ENCODE measurements at regions not wholly inside any gene's neighbourhood (a gene's known extent, or its start where the extent isn't known, plus 50 kb on each side); places are given as distances from the start of the nearest gene placed in this dataset.
"Not testable (repeated sequence)": the region's sequence is repeated elsewhere in the genome, so short reads cannot be mapped to it uniquely, and the experiment has no call there.

DNA sequence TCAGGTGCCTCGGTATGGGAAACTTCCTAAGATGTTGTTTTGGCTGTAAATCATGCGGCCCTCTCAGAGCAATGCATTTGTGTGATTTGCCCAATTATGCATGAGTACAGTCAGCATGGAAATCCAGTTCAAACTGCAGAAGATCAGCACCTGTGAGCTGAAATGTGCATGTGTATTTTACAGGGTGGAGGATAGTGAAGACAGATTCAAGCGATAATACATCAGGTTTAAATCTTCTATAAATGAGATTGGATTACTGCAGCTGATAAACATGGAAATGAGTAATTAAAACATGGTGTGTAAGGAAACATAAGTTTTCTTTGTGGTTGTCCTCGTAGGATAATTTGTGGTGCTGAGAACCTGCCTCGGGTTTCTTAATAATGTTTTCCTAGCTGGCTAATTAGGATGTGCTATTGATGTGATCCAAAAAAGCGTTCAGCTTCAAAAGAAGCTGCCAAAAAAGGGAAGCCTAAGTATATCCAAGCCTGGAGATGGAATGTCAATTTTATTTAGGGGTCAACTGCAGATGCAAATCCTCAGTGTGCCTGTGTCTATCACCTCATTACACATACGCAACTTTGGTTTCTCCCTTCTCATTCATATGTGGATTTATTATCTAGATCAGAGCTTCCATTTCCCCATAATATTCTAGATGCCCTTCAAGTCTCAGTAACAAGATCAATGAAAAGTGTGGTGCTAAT lies 117.1 kb upstream of the CCDC28A start:
- DNase-seq (ENCODE audit: low read depth in 2 of 2) = no peak

DNA sequence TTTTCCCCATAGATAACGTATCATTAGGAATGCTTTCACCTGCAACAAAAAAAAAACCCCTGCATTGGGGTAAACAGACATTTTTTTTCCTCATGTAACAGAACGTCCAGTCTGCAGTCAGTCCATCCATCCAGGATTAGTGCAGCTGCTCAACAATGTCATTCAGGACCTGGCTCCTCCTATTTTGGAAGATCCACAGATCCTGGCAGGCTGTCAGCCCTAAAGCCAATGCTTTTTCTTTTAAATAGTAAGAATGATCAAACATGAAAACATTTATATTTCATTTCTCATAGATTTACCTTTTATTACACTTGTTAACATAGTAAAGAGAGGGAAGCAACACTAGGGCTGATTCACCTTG lies 116.5 kb upstream of the CCDC28A start:
- no peak for DNase-seq (ENCODE audit: low read depth in 2 of 2)

DNA sequence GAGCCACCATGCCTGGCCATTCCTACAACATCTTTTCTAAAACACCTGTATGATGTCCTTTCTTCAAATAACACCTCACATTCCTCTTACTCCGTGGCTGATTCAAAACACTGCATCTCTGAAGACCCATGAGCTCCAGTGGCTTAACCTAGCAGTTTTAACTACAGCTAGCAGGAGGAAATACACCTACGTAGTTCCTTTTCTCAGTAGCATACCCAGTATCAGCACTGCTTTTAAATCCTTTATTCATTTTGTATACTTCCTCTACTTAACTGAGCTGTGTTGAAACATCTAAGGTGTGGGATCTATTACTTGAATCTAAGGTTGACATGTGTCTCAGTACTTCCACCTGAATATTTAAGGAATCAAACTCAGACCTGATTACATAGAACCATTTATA lies 113.6 kb upstream of the CCDC28A start:
- DNase-seq (ENCODE audit: low read depth in 2 of 2) = no peak

DNA sequence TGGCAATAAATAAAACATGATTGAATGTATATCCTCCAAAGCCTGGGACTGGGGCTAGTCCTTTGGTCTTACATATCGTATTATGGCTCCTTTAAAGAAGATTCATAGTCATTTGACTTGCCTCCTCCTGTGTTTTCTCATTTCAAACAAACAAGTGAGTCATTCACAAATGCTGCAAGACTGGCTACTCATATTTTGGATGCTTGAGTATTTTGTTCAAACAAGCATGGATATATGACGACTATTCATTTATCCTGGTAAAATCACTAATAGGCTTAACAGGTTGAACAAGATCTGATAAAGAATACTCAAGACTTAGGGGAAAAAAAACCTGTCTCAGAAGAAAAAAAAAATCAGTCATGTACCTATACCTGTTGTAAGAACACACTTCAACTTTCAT lies 111.1 kb upstream of the CCDC28A start:
- no peak for DNase-seq (ENCODE audit: low read depth in 2 of 2)

DNA sequence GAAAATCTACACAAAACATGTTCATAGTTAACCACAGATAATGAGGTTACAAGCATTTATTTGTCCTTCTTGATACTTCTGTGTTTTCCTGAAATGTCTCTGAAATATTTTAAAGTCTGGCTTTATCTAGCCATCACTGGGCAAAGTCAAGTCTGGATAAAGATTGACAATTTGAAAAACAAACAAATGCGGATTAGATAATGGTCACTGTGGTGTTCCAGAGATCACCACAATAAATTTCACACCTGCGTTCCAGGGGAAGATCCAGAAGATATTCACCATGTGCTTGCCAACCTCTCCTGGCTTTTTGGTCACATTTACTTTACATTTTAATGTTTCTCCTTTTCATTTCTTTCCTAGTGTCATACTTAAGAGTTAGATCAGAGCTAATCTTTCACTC lies 109.7 kb upstream of the CCDC28A start:
- no peak for DNase-seq (ENCODE audit: low read depth in 2 of 2)

DNA sequence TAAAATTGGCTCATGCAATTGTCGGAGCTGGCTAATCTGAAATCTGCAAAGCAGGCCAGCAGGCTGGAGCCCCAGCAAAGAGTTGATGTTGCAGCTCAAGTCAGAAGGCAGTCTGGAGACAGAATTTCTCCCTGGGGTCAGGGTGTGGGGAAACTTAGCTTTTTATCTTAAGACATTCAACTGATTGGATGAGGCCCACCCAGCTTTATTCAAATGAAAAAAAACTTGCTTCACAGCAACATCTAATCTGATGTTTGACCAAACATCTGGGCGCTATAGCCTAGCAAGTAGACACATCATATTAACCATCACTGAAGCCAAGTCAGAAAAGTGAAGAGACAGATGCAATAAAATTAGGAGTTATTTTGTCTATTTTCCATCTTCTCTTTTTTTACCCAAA lies 108.8 kb upstream of the CCDC28A start:
- DNase-seq (ENCODE audit: low read depth in 2 of 2) = no peak

DNA sequence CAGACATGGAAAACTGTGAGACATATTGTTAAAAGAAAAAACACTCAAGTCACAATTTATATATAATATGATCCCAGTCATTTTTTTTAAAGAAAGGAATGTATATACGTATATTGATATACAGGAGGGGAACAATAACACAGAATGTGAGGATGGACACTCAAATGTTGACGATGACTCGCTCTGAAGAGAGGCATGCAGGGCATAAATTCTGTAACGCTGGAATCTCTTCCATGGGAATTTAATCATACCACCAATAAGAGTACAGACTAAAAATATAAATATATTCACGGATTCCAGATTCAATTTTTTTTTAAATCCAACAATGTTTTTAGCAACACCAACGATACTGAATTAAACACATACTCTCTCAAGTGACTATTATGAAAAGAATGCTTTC lies 106.9 kb upstream of the CCDC28A start:
- no peak for DNase-seq (ENCODE audit: low read depth in 2 of 2)

DNA sequence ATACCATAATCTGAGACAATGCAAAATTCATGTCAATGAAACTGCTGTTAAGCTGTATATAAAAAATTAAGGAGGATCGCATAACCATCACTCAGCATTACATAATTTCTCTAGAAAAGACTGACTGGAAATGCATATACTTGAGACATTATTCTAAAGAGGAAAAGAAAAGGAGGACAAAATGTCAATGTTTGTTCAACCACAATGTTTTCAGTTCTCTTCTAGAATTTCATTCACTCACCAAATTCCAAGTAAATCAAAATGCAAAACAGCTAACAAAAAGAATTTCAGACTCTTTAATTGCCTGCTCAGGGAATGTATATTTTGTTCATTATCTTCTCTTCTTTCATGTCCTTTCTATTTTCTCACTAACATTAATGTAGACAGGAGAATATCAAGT lies 106.2 kb upstream of the CCDC28A start:
- DNase-seq (ENCODE audit: low read depth in 2 of 2) = no peak

DNA sequence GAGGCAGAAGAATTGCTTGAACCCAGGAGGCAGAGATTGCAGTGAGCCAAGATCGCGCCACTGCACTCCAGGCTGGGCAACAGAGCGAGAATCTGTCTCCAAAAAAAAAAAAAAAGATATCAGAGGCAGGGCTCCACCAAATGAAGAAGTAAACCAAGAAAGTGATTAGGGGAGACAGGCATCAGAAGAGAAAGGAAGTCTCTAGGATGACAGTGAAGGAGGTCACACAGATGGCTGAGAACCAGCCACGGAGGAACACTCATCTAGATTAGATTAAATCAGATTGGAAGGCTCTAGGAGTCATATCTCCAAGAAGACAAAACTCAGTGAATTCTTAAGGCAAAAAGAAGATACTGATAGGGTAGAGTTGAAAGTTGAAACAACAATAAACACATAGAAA lies 102.2 kb upstream of the CCDC28A start:
- DNase-seq (ENCODE audit: low read depth in 2 of 2) = no peak

DNA sequence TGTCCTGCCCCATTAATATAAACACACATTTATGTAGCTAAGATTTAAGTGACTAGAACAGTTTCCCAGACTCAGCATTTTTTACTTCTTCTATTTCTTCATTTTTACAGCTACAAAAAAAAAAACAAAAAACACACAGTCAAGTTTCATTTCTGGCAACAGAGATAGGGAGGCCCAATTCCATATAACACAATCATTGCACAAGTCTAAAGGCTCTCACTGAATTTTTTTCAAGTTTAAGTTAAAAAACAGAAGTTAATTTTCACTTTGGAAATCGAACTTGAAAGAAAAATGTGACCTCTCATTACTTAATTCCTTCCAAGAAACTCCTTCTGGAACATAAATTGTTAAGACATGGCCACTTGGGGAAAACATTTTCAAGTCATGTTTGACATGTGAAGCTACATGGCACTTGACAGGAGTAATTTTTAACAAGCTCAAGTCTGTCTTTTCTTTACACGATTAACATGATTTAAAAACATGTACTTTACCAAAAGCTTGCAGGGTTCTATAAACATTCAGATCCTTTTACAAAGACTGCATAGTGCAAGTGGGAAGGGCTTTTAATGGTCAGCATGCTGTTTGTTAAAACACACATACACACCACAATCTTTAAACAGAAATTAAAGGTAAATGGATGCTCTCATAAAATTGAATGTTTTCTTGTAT lies 100.1 kb upstream of the CCDC28A start:
- no peak for DNase-seq (ENCODE audit: low read depth in 2 of 2)

DNA sequence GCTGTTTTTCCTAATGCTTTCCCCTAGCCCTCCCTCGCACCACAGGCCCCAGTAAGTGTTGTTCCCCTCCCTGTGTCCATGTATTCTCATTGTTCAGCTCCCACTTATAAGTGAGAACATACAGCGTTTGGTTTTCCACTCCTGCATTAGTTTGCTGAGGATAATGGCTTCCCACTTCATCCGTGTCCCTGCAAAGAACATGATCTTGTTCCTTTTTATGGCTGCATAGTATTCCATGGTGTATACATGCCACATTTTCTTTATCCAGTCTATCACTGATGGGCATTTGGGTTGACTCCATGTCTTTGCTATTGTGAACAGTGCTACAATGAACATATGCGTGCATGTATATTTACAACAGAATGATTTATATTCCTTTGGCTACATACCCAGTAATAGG lies 99.1 kb upstream of the CCDC28A start:
- DNase-seq (ENCODE audit: low read depth in 2 of 2) = not testable (repeated sequence)

DNA sequence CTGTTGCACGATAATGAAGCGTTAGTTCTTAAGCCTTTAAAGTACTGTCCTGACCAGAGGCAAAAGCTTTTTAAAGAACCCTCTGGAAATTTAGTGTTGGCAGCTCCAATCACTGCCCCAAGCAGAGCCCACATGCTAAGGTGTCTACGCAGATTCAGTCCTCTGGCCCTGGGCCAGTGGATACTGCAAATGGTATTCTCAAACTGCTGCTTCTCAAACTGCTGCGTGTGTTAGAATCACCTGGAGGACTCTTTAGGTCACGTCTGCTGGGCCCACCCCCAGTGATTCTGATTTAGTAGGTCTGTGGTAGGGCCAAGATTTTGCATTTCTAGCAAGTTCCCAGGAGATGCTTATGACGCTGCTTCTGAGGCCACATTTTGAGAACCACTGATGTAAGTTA lies 96.0 kb upstream of the CCDC28A start:
- no peak for DNase-seq (ENCODE audit: low read depth in 2 of 2)

DNA sequence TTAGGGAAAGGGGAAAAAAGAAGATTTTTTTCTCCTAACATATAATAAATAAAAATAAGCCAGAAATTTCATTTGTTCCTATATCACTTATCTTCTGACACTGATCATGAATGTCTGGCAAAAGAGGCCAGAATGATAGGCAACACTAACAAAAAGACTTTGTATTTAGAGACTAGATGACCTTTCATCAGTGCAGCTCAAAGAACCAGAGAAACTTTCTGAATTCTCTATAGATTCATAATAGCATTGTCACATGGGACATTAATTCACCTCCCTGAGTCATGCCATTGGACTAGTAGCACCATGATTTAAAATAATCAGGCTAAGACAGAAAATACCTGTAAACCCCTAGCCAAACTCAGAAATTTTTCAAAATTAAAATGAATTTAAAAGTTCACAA lies 95.4 kb upstream of the CCDC28A start:
- DNase-seq (ENCODE audit: low read depth in 2 of 2) = no peak

DNA sequence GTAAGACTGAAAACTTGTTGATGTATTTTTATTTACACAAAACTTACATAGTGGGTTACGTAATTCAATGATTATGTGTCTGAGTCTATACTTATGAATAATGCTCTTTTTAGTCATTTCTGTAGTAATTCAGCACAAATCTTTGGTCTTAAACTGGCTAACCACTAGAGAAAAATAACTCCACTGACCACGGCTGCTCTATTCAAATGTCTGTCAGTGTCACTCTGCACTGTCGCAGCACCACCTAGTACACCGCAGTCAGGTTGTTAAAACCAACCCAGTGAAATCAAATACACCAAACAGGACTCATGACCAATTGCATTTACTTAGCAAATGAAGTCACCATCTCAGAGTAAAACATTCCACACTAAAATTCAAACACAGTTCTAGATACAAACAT lies 93.5 kb upstream of the CCDC28A start:
- no peak for DNase-seq (ENCODE audit: low read depth in 2 of 2)

DNA sequence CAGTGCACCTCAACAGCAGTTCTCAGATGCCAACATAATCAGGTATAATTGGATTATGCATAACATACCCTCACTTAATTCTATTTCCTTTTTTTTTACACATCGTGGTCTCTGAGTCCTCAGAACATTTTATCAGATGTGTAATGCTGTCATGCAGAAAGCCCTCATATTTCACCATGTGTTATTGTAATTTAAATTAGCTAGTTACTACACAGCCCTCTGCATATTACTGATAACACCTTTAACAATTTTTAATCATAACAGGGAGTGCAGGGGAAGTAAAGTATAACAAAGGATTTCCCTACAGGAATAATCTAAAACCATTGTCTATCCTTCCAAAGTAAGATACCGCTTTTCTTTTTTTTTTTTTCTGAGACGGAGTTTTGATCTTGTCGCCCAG lies 91.9 kb upstream of the CCDC28A start:
- DNase-seq (ENCODE audit: low read depth in 2 of 2) = no peak

DNA sequence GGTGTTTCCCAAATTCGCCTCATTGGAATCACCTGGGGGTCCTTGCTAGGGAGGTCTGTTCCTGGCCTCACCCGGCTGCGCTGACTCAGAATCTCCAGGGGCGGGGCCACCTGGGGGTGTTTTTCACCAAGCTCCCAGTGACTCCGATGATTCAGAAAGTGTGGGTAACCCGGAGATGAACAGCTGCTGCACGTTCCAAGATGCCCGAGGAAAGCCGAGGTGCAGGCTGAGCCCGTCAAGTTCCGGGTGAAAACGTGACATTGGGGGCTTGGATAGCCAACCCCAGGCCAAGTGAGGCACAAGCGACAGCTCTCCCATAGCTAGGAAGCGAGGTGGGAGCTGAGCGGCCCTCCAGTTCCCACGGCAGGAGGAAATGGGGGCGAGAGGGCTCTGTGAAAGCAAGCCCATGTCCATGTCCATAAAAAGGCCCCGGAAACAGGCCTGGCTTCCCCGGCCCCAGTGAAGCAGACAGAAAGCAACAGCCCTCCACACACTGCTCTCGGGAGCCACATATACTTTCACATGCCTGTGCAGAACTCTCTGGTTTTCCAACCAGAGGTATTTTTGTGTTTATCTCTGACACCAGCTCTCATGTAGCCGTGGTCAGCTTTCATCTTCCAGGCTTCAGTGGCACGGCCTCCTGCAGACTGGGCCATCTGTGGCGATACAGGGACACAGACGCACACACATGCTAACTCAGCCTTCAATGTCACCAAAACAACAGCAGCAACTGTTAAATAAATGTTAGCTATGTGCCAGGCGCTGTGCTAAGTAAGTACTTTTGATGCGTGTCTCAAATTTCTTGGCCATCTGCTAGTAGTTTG lies 90.7 kb upstream of the CCDC28A start:
- DNase-seq (ENCODE audit: low read depth in 2 of 2) = no peak

DNA sequence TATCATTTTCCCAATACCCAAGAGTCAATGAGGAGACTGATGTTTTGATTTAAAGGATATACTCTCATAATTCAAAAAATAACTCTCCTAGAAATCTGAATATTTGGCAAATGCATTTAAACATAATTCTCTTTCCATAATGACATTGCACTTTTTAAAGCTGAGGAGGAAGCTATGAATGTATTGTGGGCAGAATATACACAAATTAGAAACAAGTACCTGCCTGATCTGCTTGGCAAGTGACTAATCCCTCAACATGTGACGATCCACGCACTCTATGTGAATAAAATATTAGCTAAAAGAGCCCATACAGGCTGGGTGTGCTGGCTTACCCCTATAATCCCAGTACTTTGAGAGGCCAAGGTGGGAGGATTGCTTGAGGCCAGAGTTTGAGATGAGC lies 88.3 kb upstream of the CCDC28A start:
- no peak for DNase-seq (ENCODE audit: low read depth in 2 of 2)

DNA sequence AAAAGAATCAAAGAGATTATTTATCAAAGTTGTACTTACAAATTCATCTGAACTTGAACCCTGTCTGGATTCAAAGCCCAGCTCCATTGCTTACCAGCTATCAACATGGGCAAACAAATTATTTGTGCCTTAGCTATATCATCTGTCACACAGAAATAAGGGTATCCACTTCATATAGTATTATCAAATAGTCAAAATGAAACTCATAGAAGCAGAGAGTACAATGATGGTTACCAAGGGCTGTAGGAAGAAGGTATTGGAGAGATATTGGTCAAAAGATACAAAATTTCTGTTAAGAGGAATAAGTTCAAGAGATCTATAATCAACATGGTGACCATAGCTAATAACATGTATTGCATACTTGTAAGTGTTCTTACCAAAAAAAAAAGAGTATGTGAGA lies 87.8 kb upstream of the CCDC28A start:
- no peak for DNase-seq (ENCODE audit: low read depth in 2 of 2)

DNA sequence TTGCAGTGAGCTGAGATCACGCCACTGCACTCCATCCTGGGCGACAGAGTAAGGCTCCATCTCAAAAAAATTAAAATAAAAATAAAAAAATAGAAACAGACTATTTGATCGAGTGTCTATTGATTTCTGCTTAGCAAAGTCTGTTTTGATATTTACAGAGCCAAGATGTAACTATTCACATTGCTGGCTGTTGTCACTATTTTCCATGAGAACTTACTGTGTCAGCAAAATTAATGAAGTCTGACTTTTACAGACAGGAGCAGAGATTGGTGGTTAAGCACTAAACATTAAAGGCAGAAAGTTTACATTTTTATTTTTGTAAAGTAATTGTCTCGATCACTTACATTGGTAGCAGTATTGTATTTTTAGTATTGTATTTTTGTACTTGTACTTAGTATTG lies 85.0 kb upstream of the CCDC28A start:
- no peak for DNase-seq (ENCODE audit: low read depth in 2 of 2)

DNA sequence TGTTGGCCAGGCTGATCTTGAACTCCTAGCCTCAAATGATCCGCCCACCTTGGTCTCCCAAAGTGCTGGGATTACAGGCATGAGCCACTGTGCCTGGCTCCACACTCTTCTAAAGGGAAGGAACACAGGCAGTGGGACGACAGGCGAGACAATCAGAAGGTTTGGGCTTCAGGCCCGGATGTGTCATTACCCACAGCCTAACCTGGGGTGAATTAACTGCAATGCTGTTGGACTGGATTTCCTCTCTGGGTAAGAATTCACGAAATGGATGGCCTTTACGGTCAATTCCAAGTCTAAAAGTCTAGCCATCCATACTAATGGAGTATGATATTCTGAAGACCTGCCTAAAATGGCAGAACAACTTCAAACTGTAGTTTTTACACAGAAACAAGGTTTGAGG lies 83.7 kb upstream of the CCDC28A start:
- no peak for DNase-seq (ENCODE audit: low read depth in 2 of 2)

DNA sequence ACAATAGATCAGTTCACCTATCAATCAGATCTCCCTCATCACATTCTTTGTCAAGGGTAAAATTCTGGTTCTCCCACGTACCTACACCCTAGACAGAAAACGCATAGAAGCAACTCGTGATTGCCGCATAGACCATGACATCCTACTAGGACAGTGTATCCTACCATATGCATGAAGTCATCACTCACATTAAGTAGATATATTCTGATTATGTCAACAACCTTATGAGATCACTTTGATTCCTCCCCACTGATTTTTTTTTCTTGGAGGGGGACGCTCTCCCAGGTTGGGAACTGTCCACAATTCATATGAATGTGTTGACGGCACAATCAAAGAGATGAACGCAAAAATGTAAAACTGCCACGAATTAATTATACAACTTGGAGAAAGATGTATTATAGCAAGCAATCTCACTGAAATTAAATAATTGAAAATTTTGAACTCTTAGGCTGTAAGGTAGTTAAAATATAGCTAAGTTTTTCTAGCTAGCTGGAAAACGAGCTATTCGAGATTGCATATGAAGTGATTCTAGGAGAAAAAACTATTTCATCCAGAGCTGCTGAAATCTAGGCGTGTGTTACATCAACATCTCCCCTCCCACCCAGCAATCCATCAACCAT lies 82.5 kb upstream of the CCDC28A start:
- DNase-seq (ENCODE audit: low read depth in 2 of 2) = no peak

DNA sequence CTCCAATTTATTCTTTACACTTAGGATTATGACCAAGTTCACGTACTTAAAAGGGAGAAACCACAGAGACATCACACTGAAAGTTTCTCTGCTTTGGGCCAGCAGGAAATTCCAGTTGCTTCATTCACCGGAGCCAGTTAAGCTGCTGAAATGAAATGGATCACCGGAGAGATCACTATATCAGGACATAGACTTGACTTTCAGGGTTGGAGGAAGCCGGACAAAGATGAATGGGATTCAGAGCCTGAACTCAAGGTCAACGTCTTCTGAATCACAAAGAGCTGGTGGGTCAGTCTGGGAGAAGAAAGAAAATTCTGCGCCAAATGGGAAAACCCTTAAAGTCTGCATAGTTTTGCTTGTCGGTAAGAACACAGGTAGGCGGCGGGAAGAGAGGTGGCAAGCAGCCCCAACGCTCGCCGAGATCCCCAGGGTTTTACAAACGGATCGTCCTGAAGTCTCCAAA lies 81.9 kb upstream of the CCDC28A start:
- DNase-seq (ENCODE audit: low read depth in 2 of 2) = no peak
